Mesendoderm (in vitro differentiated cells): ENCODE measurements at regions not wholly inside any gene's neighbourhood (a gene's known extent, or its start where the extent isn't known, plus 50 kb on each side); places are given as distances from the start of the nearest gene placed in this dataset.

Experiments
- DNase-seq: peaks from one replicate; pipeline ENCODE4 v3.0.0; 2013
- H2AK5ac ChIP-seq: 2 replicates; pipeline ENCODE4 v1.6.1; 2013; ENCODE audit warnings: low read length, inconsistent platforms
- H2BK120ac ChIP-seq: 2 replicates; pipeline ENCODE4 v1.6.1; 2013; ENCODE audit warnings: low read depth, mild to moderate bottlenecking, low read length, moderate library complexity, mixed read lengths
- H2BK15ac ChIP-seq: replicated peaks from 2 replicates; pipeline ENCODE4 v1.6.1; 2013; ENCODE audit warnings: low read depth, mild to moderate bottlenecking, moderate library complexity
- H2BK5ac ChIP-seq: 2 replicates; pipeline ENCODE4 v1.6.1; 2013; ENCODE audit warnings: low read length, inconsistent platforms
- H3K18ac ChIP-seq: 2 replicates; pipeline ENCODE4 v1.6.1; 2013; ENCODE audit warnings: mild to moderate bottlenecking, low read length, mixed read lengths
- H3K23ac ChIP-seq: one replicate; pipeline ENCODE4 v1.6.1; 2013; ENCODE audit warnings: low read length
- H3K27ac ChIP-seq: 2 replicates; pipeline ENCODE4 v1.5.1; 2013; ENCODE audit warnings: low read depth, mild to moderate bottlenecking, inconsistent platforms, low read length, moderate library complexity
- H3K27me3 ChIP-seq: 2 replicates; pipeline ENCODE4 v1.6.1; 2013; ENCODE audit warnings: low read length, control low read depth, mild to moderate bottlenecking, inconsistent platforms; ENCODE audit not compliant: insufficient read depth, poor library complexity
- H3K36me3 ChIP-seq: 2 replicates; pipeline ENCODE4 v1.6.1; 2013; ENCODE audit warnings: low read length, inconsistent platforms; ENCODE audit not compliant: control insufficient read depth, insufficient read depth
- H3K4ac ChIP-seq: one replicate; pipeline ENCODE4 v1.6.1; 2013; ENCODE audit warnings: low read depth, mild to moderate bottlenecking, low read length, moderate library complexity
- H3K4me1 ChIP-seq: 2 replicates; pipeline ENCODE4 v1.6.1; 2013; ENCODE audit warnings: low read depth, low read length, inconsistent platforms; ENCODE audit not compliant: control insufficient read depth
- H3K4me2 ChIP-seq: 2 replicates; pipeline ENCODE4 v1.6.1; 2013; ENCODE audit warnings: low read length
- H3K4me3 ChIP-seq: 2 replicates; pipeline ENCODE4 v1.5.1; 2013; ENCODE audit warnings: mild to moderate bottlenecking, low read length
- H3K56ac ChIP-seq: one replicate; pipeline ENCODE4 v1.6.1; 2013; ENCODE audit warnings: low read length
- H3K79me1 ChIP-seq: 2 replicates; pipeline ENCODE4 v1.6.1; 2013; ENCODE audit warnings: low read length, inconsistent platforms
- H3K79me2 ChIP-seq: 2 replicates; pipeline ENCODE4 v1.6.1; 2013; ENCODE audit warnings: mild to moderate bottlenecking, low read length; ENCODE audit not compliant: control insufficient read depth, insufficient read depth
- H3K9ac ChIP-seq: 2 replicates; pipeline ENCODE4 v1.6.1; 2013; ENCODE audit warnings: low read length, inconsistent platforms
- H4K5ac ChIP-seq: one replicate; pipeline ENCODE4 v1.6.1; 2013; ENCODE audit warnings: low read length
- H4K8ac ChIP-seq: one replicate; pipeline ENCODE4 v1.6.1; 2013; ENCODE audit warnings: low read depth, mild to moderate bottlenecking, control low read depth, low read length, moderate library complexity
- WGBS: extraction: QIAGEN DNeasy Blood & Tissue Kit; methylation state at CpG from one replicate; pipeline ENCODE4 v1.1.7; 2013; ENCODE audit warnings: low lambda C conversion rate, missing lambda C conversion rate; ENCODE audit not compliant: insufficient coverage; ENCODE audit errors: extremely low coverage; 5-methylcytosine and 5-hydroxymethylcytosine counted together

DNA sequence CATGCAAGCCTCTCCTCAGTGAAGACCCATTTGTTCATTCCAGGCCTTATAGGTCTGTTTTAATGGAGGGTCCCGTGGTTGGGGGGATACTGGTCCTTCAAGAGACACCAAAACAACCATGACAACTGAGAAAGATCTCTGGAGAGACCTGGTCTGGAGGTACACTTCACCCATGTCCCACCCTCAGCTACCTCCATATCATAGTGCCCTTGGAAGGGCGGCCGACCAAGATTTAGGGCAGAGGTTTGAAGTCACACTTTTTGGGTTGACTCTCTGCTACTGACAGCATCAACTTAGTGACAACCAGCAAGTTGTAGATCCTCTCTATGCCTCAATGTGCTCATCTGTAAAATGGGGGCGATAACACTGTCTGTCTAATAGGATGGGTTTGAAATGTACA lies 177.3 kb downstream of the TSHZ3 start:
- H3K4me3 ChIP-seq: no peak overlapping the region
- no peak overlapping the region for H4K8ac ChIP-seq
- DNase-seq: no peak
- H3K18ac ChIP-seq: no peak overlapping the region
- H3K56ac ChIP-seq: no peak overlapping the region
- no peak overlapping the region for H2BK5ac ChIP-seq
- H3K27ac ChIP-seq: no peak overlapping the region
- H2BK120ac ChIP-seq: no peak overlapping the region
- H3K79me2 ChIP-seq: no peaks in the 10 kb centered on the region
- H3K4me1 ChIP-seq: no peaks in the 10 kb centered on the region
- H3K9ac ChIP-seq: no peak overlapping the region
- no peak overlapping the region for H3K4me2 ChIP-seq
- H3K36me3 ChIP-seq: no peaks in the 10 kb centered on the region
- H4K5ac ChIP-seq: no peak overlapping the region
- no peaks in the 10 kb centered on the region for H3K79me1 ChIP-seq
- no peak overlapping the region for H2AK5ac ChIP-seq
- no CpG with 5 or more reads among the region's 4 CpGs for WGBS
- H2BK15ac ChIP-seq: no peak overlapping the region
- H3K23ac ChIP-seq: no peak overlapping the region
- H3K27me3 ChIP-seq: no peaks in the 10 kb centered on the region
- H3K4ac ChIP-seq: no peak overlapping the region

DNA sequence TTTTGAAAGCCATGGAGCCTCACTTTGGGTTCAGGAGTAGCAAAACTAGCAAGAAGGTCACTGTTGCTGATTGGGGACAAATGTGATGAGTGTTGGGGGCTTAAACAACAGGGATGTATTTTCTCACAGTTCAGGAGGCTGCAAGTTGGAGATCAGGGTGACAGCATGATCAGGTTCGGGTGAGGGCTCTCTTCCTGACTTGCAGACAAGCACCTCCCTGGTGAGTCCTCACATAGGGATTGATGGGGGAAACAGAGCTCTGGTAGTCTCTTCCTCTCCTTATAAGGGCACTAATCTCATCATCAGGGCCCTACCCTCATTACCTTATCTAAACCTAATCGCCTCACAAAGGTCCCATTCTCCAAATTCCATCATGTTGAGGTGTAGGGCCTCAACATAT lies 179.2 kb downstream of the TSHZ3 start:
- WGBS: no CpG with 5 or more reads among the region's 2 CpGs
- H3K4me2 ChIP-seq: no peak overlapping the region
- no peak overlapping the region for H3K27ac ChIP-seq

DNA sequence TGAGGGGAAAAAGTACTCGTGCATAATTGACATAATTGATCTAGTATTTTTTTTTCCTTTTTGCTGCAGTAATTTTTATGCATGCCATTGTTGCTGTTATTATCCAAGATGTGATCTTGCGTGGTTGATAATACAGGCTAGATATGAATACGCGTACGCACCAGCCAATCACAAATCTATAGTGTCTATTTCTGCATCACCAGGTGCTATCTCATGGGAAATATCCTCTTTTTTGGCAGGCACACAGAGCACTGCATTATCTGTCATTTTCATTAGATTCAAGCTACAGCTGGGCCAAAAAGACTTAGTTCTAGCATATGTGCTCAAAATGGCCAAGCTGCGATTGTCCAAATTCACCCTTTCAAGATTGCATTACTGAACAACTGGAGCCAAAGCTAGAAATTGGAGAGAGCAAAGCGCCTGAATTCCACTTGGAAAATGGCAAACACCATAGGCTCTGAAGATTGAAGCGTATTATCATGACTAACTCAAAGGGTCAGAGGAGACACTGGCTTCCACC lies 181.1 kb downstream of the TSHZ3 start:
- DNase-seq: no peak

More for the DNA sequence above, 179.2 kb downstream of the TSHZ3 start:
- Histone ChIP-seq H3K9ac (no peak overlapping the region), H3K23ac (no peak overlapping the region), H3K4me1 (no peaks in the 10 kb centered on the region), H3K56ac (no peak overlapping the region), H2BK5ac (no peak overlapping the region), H3K4ac (no peak overlapping the region), H2BK15ac (no peak overlapping the region), H3K27me3 (no peaks in the 10 kb centered on the region), H3K79me2 (no peaks in the 10 kb centered on the region), H4K5ac (no peak overlapping the region), H4K8ac (no peak overlapping the region), H2BK120ac (no peak overlapping the region), H3K4me3 (no peak overlapping the region), H2AK5ac (no peak overlapping the region), H3K79me1 (no peaks in the 10 kb centered on the region), H3K18ac (no peak overlapping the region), H3K36me3 (no peaks in the 10 kb centered on the region)
- no peak for DNase-seq

DNA sequence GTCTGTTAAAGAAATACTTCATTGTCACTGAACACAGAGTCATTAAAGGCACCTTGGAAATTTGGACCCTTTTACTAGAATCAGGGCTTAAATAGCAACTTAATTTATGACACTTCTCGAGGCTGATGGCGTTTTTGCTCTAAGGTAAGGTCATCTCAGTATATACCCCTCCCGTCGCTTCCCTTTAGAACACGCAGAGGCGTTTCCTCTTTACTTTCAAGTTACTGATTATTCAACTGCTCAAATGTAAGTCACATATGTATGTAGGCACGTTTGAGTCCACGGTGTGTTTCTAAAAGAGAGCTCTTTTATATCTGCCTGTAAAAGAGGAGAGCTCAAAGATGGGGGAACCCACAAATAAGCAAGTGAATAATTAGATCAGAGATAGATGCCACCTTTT lies 181.5 kb downstream of the TSHZ3 start:
- Histone ChIP-seq H3K27me3 (no peaks in the 10 kb centered on the region), H3K36me3 (no peaks in the 10 kb centered on the region), H3K4me2 (no peak overlapping the region), H3K23ac (no peak overlapping the region), H3K27ac (no peak overlapping the region), H3K9ac (no peak overlapping the region), H3K56ac (no peak overlapping the region), H4K5ac (no peak overlapping the region), H3K4me1 (no peaks in the 10 kb centered on the region), H3K4ac (no peak overlapping the region), H2BK120ac (no peak overlapping the region), H3K18ac (no peak overlapping the region), H3K4me3 (no peak overlapping the region), H3K79me1 (no peaks in the 10 kb centered on the region), H3K79me2 (no peaks in the 10 kb centered on the region), H2BK15ac (no peak overlapping the region), H4K8ac (no peak overlapping the region), H2AK5ac (no peak overlapping the region), H2BK5ac (no peak overlapping the region)
- no CpG with 5 or more reads among the region's 8 CpGs for WGBS
- no peak for DNase-seq

More for the DNA sequence above, 181.1 kb downstream of the TSHZ3 start:
- no peak overlapping the region for H2BK5ac ChIP-seq
- no peak overlapping the region for H2AK5ac ChIP-seq
- H3K79me2 ChIP-seq: no peaks in the 10 kb centered on the region
- no peak overlapping the region for H3K4me2 ChIP-seq
- no peak overlapping the region for H2BK120ac ChIP-seq
- H3K27me3 ChIP-seq: no peaks in the 10 kb centered on the region
- H3K4me1 ChIP-seq: no peaks in the 10 kb centered on the region
- H2BK15ac ChIP-seq: no peak overlapping the region
- no CpG with 5 or more reads among the region's 8 CpGs for WGBS
- no peak overlapping the region for H4K5ac ChIP-seq
- no peak overlapping the region for H3K4ac ChIP-seq
- H3K56ac ChIP-seq: no peak overlapping the region
- no peak overlapping the region for H3K9ac ChIP-seq
- H4K8ac ChIP-seq: no peak overlapping the region
- H3K4me3 ChIP-seq: no peak overlapping the region
- no peaks in the 10 kb centered on the region for H3K79me1 ChIP-seq
- no peak overlapping the region for H3K23ac ChIP-seq
- no peaks in the 10 kb centered on the region for H3K36me3 ChIP-seq
- H3K18ac ChIP-seq: no peak overlapping the region
- no peak overlapping the region for H3K27ac ChIP-seq

DNA sequence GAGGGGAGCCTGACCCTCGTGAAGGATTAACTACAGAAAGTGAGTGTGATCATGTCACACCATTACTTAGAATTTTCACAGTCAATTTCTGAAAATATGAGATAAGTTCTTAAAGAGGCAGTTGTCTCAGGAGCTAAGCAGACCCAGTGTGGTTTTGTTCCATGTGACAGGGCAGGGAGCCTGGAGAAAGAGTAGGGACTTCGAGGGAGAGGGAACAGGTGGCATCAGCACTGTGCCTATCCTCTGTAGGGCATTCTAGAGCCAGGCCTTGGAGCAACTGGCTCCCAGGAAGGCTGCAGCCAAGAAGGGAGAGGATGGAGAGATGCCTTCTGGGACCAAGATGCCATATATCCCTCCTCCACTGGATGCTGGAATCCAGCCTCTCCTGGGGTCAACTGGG lies 183.0 kb downstream of the TSHZ3 start:
- DNase-seq: no peak
- Histone ChIP-seq H3K4me1 (no peaks in the 10 kb centered on the region), H4K8ac (no peak overlapping the region), H3K9ac (no peak overlapping the region), H3K4ac (no peak overlapping the region), H2AK5ac (no peak overlapping the region), H2BK15ac (no peak overlapping the region), H2BK120ac (no peak overlapping the region), H2BK5ac (no peak overlapping the region), H3K23ac (no peak overlapping the region), H3K4me2 (no peak overlapping the region), H3K4me3 (no peak overlapping the region), H3K36me3 (no peaks in the 10 kb centered on the region), H3K79me2 (no peaks in the 10 kb centered on the region), H3K56ac (no peak overlapping the region), H4K5ac (no peak overlapping the region), H3K18ac (no peak overlapping the region), H3K27ac (no peak overlapping the region), H3K27me3 (no peaks in the 10 kb centered on the region), H3K79me1 (no peaks in the 10 kb centered on the region)
- WGBS: no CpG with 5 or more reads among the region's 2 CpGs

DNA sequence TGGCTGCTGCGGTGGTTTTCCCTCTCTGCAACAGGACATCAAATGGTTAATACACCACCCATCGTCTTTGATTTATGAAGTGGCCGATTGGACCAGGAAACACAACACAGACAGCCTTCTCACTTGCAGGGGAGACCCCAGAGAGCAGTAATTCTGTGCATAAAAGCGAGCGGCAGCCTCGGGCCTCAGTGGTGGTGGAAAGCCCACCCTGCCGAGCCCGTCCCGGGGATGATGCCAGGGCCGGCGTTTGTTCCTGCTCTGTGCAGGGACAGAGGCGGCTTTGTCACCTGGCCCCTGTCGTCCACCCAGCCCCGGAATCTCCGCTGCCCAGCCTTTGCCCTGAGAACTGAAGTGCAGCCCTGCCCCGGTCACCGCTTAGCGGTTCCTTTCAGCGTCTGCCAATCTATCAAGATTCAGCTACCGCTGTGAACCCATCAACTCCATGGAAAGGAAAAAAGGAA lies 184.4 kb downstream of the TSHZ3 start:
- no CpG with 5 or more reads among the region's 20 CpGs for WGBS

More for the DNA sequence above, 184.4 kb downstream of the TSHZ3 start:
- Histone ChIP-seq H3K79me2 (no peaks in the 10 kb centered on the region), H2AK5ac (no peak overlapping the region), H2BK5ac (no peak overlapping the region), H2BK15ac (no peak overlapping the region), H3K4me1 (no peaks in the 10 kb centered on the region), H3K27ac (no peak overlapping the region), H3K27me3 (no peaks in the 10 kb centered on the region), H3K36me3 (no peaks in the 10 kb centered on the region), H3K9ac (no peak overlapping the region), H3K4me2 (no peak overlapping the region), H3K56ac (no peak overlapping the region), H3K79me1 (no peaks in the 10 kb centered on the region), H3K4ac (no peak overlapping the region), H3K18ac (no peak overlapping the region), H3K23ac (no peak overlapping the region), H2BK120ac (no peak overlapping the region), H4K8ac (no peak overlapping the region), H3K4me3 (no peak overlapping the region), H4K5ac (no peak overlapping the region)
- no peak for DNase-seq
